H1 (cell line): ENCODE measurements at regions not wholly inside any gene's neighbourhood (a gene's known extent, or its start where the extent isn't known, plus 50 kb on each side); places are given as distances from the start of the nearest gene placed in this dataset.

ENCODE experiments used
- ATF3 ChIP-seq: IDR thresholded peaks from 2 replicates; pipeline ENCODE4 v1.6.1; 2011; ENCODE audit warnings: low read depth, mild to moderate bottlenecking, low read length; ENCODE audit not compliant: insufficient read depth
- CREB1 ChIP-seq: IDR thresholded peaks from 2 replicates; pipeline ENCODE4 v1.6.1; 2012; ENCODE audit warnings: inconsistent platforms
- CTCF ChIP-seq, 3 experiments: IDR thresholded peaks; 1 replicate in 2 of 3; 2 replicates in 1 of 3; pipeline versions ENCODE4 v1.5.1 to v1.6.1; 2011; ENCODE audit warnings: low read length in 3 of 3, mild to moderate bottlenecking in 3 of 3, inconsistent platforms in 2 of 3, low read depth in 1 of 3, moderate library complexity in 1 of 3; ENCODE audit not compliant: insufficient read depth in 1 of 3; ENCODE audit errors: control extremely low read depth in 1 of 3
- EP300 ChIP-seq, 2 experiments: IDR thresholded peaks; 1 replicate in 1 of 2; 2 replicates in 1 of 2; pipeline ENCODE4 v1.6.1; 2011 to 2012; ENCODE audit warnings: low read depth in 2 of 2, low read length in 2 of 2, mild to moderate bottlenecking in 2 of 2, borderline replicate concordance in 1 of 2, inconsistent platforms in 1 of 2, moderate library complexity in 1 of 2
- KDM1A ChIP-seq: fragments of 200-600, 300-600 bp; sonication (generic); IDR thresholded peaks from 2 replicates; pipeline ENCODE4 v1.7.1; 2016; ENCODE audit warnings: mild to moderate bottlenecking, low read length, borderline replicate concordance
- POLR2AphosphoS5 ChIP-seq: IDR thresholded peaks from 2 replicates; pipeline ENCODE4 v1.6.1; 2011; ENCODE audit warnings: low read depth, low read length
- RFX5 ChIP-seq: IDR thresholded peaks from 2 replicates; pipeline ENCODE4 v1.6.1; 2011; ENCODE audit warnings: low read depth, low read length, improper control_type of control experiment, borderline replicate concordance
- USF2 ChIP-seq: IDR thresholded peaks from 2 replicates; pipeline ENCODE4 v1.6.1; 2011; ENCODE audit warnings: low read length, improper control_type of control experiment

- TF ChIP-seq CTCF (IDR thresholded peaks at IDR 0.05; ENCODE audit: control extremely low read depth in 1 of 3, insufficient read depth in 1 of 3, low read depth in 1 of 3, low read length in 3 of 3) (no peak), KDM1A (no peak), POLR2AphosphoS5 (no peak), USF2 (no peak), CREB1 (no peak), ATF3 (no peak), EP300 (IDR thresholded peaks at IDR 0.05; ENCODE audit: borderline replicate concordance in 1 of 2, low read depth in 2 of 2, low read length in 2 of 2) (no peak), RFX5 (no peak)
Measured at GRCh38 chr5:114099161-114099560, 262.7 kb upstream of the KCNN2 start.
